Activated T-helper 1 cell treated with anti-CD3 and anti-CD28 coated beads, Interleukin-12 subunit alpha, Interleukin-12 subunit beta, Interleukin-2, Interleukin-4 antibody, amounts not matched to agents 30 ng/mL and 10 ng/mL and 1 ng/mL, durations not matched to agents 14 hours and 24 hours and 36 hours (primary cell): ENCODE measurements at regions not wholly inside any gene's neighbourhood (a gene's known extent, or its start where the extent isn't known, plus 50 kb on each side); places are given as distances from the start of the nearest gene placed in this dataset.

Experiments used
- DNase-seq: peaks from one replicate; pipeline ENCODE4 v3.0.0; 2021; ENCODE audit warnings: low spot score
- H3K27ac Mint-ChIP-seq: one replicate; pipeline ENCODE4 v1.8.0; 2021; ENCODE audit warnings: mild to moderate bottlenecking, mixed read lengths
- H3K27me3 Mint-ChIP-seq: one replicate; pipeline ENCODE4 v1.8.0; 2022; ENCODE audit warnings: mild to moderate bottlenecking, moderate library complexity, mixed read lengths; ENCODE audit not compliant: insufficient read depth
- H3K36me3 Mint-ChIP-seq: one replicate; pipeline ENCODE4 v1.8.0; 2021; ENCODE audit warnings: low read depth, mixed read lengths
- H3K4me1 Mint-ChIP-seq: one replicate; pipeline ENCODE4 v1.8.0; 2021; ENCODE audit warnings: low read depth, mixed read lengths
- H3K4me3 Mint-ChIP-seq: one replicate; pipeline ENCODE4 v1.8.0; 2021; ENCODE audit warnings: mild to moderate bottlenecking, moderate library complexity, mixed read lengths
- H3K9me3 Mint-ChIP-seq: one replicate; pipeline ENCODE4 v1.8.0; 2021; ENCODE audit warnings: mixed read lengths
- intact Hi-C: fragments of 100-400 bp; cut with micrococcal nuclease; formaldehyde crosslinking; loops from one replicate; pipeline ENCODE4 v1.15.1; 2024

DNA sequence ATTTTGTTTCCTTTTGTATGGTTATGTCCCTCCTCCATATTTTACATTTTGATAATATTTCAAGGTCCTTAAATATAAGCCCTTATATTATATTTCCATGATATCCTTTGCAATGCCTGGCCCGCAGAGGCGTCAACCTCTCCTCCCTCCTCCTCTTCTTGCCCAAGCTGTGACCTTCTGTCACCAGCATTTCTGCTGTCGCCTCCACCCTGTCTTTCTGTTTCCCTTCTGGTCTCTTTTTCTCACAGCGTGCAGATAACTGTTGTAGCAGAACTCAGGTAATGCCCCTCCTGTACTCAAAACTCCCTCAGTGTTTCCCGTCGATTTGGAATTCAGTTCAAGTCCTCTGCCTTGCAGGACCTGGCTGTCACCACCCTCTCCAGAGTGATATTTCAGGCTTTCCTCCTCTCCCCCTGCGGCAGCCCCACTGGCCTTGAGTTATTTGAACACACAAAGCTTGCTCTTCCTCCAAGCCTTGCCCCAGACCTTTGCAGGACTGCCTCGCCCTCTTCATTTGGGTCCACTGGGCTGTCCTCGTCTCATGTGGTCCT is 709.3 kb downstream of the DCDC2C start:
- intact Hi-C loops = no loop called here
- no peak for DNase-seq
- Mint-ChIP-seq H3K4me1 (no peaks in the 10 kb centered on the region), H3K27me3 (no peaks in the 10 kb centered on the region), H3K36me3 (no peaks in the 10 kb centered on the region), H3K4me3 (no peak overlapping the region), H3K9me3 (peaks cover 27% of the 10 kb centered on the region), H3K27ac (no peak overlapping the region)

GRCh38 chr2:4415171-4415570 is 711.8 kb downstream of the DCDC2C start:
- Mint-ChIP-seq H3K4me1 (no peaks in the 10 kb centered on the region), H3K27ac (no peak overlapping the region), H3K27me3 (no peaks in the 10 kb centered on the region), H3K36me3 (no peaks in the 10 kb centered on the region), H3K9me3 (peaks cover 33% of the 10 kb centered on the region), H3K4me3 (no peak overlapping the region)
- no peak for DNase-seq
- intact Hi-C loops = no loop called here

- H3K27ac Mint-ChIP-seq = no peak overlapping the region
- intact Hi-C loops = no loop called here
- DNase-seq = no peak
- H3K4me3 Mint-ChIP-seq = no peak overlapping the region
- H3K36me3 Mint-ChIP-seq = no peaks in the 10 kb centered on the region
- H3K9me3 Mint-ChIP-seq = peaks cover 33% of the 10 kb centered on the region
- H3K27me3 Mint-ChIP-seq = no peaks in the 10 kb centered on the region
- H3K4me1 Mint-ChIP-seq = no peaks in the 10 kb centered on the region
Measured at GRCh38 chr2:4415810-4416413, 712.5 kb downstream of the DCDC2C start.

GRCh38 chr2:4416431-4416830 is 713.1 kb downstream of the DCDC2C start:
- Mint-ChIP-seq H3K9me3 (peaks cover 33% of the 10 kb centered on the region), H3K36me3 (no peaks in the 10 kb centered on the region), H3K27ac (no peak overlapping the region), H3K4me1 (no peaks in the 10 kb centered on the region), H3K27me3 (no peaks in the 10 kb centered on the region), H3K4me3 (no peak overlapping the region)
- intact Hi-C loops = no loop called here
- no peak for DNase-seq

DNA sequence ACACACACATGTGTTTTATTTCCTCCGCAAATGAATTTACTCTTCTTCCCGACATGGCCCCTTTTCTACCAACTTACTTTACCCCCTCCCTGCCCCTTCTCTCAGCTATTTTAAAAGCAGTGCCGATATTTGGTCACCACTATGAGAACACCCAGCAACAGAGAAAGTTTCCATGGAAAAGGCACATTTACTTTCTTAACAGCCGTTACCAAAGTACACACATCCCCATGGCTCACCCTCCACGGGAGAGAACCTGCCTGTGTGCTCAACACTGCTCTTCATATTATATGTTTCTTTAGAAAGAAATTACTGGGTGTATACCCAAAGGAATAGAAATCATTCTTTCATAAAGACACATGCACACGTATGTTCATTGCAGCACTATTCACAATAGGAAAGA is 714.4 kb downstream of the DCDC2C start:
- H3K36me3 Mint-ChIP-seq = no peaks in the 10 kb centered on the region
- peaks cover 35% of the 10 kb centered on the region for H3K9me3 Mint-ChIP-seq
- DNase-seq = no peak
- H3K27ac Mint-ChIP-seq = no peak overlapping the region
- no peaks in the 10 kb centered on the region for H3K4me1 Mint-ChIP-seq
- H3K4me3 Mint-ChIP-seq = no peak overlapping the region
- no peaks in the 10 kb centered on the region for H3K27me3 Mint-ChIP-seq
- intact Hi-C loops = no loop called here

DNA sequence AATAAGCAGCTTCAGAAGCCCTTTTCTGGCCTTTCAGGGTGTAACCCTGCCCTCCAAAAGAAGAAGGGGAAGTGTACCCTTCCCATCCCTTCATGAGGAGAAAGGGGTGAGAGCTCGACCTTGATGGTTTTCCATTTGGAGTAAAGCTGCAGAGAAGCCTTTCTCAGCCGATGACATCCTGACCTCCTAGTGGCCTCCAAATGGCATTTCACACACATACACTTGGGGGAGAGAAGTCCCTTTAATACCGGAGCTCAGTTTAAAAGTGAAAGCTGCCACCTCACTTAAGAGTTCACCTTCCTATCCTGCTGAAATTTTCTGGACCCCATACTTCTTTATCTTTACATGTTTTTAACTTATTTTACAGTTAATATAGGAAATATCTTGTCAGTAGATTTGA is 716.7 kb downstream of the DCDC2C start:
- Mint-ChIP-seq H3K4me3 (no peak overlapping the region), H3K36me3 (no peaks in the 10 kb centered on the region), H3K4me1 (no peaks in the 10 kb centered on the region), H3K27me3 (no peaks in the 10 kb centered on the region), H3K27ac (no peak overlapping the region), H3K9me3 (peaks cover 36% of the 10 kb centered on the region)
- intact Hi-C loops = no loop called here
- no peak for DNase-seq

DNA sequence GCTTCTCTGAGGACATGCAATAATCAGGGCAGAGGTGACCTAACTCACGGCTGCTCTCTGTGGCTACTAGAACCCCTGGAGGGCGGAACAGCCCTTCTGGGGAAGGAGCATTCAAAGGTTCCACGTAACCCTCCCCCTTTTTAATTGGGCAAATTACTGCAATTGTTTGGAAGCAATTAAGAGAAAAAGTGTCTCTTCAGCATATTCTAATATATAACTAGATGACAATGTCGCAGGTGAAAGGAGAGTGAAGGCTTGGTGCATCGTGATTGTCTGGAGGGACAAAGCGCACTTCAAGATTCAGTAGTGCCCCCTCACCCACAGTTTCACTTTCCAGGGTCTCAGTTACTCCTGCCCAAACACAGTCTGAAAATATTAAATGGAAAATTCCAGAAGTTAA is 720.8 kb downstream of the DCDC2C start:
- intact Hi-C loops = no loop called here
- Mint-ChIP-seq H3K36me3 (no peaks in the 10 kb centered on the region), H3K9me3 (peaks cover 26% of the 10 kb centered on the region), H3K27me3 (no peaks in the 10 kb centered on the region), H3K4me1 (no peaks in the 10 kb centered on the region), H3K27ac (no peak overlapping the region), H3K4me3 (no peak overlapping the region)
- DNase-seq = no peak

GRCh38 chr2:4427083-4427482 is 723.7 kb downstream of the DCDC2C start:
- Mint-ChIP-seq H3K4me1 (no peaks in the 10 kb centered on the region), H3K27me3 (no peaks in the 10 kb centered on the region), H3K27ac (no peak overlapping the region), H3K36me3 (no peaks in the 10 kb centered on the region), H3K9me3 (peaks cover 22% of the 10 kb centered on the region), H3K4me3 (no peak overlapping the region)
- DNase-seq = no peak
- intact Hi-C loops = no loop called here

GRCh38 chr2:4445821-4446220 is 742.4 kb downstream of the DCDC2C start:
- no peaks in the 10 kb centered on the region for H3K36me3 Mint-ChIP-seq
- no peak overlapping the region for H3K27ac Mint-ChIP-seq
- intact Hi-C loops = no loop called here

GRCh38 chr2:4454907-4455306 is 751.5 kb downstream of the DCDC2C start:
- H3K36me3 Mint-ChIP-seq = no peaks in the 10 kb centered on the region
- intact Hi-C loops = no loop called here

More at GRCh38 chr2:4445821-4446220, 742.4 kb downstream of the DCDC2C start:
- Mint-ChIP-seq H3K27me3 (no peaks in the 10 kb centered on the region), H3K4me1 (no peaks in the 10 kb centered on the region), H3K9me3 (peaks cover 2% of the 10 kb centered on the region), H3K4me3 (no peak overlapping the region)
- DNase-seq = no peak

GRCh38 chr2:4455486-4456155 is 752.2 kb downstream of the DCDC2C start:
- peaks cover 13% of the 10 kb centered on the region for H3K9me3 Mint-ChIP-seq
- intact Hi-C loops = no loop called here
- no peak overlapping the region for H3K4me3 Mint-ChIP-seq
- DNase-seq = no peak
- H3K36me3 Mint-ChIP-seq = no peaks in the 10 kb centered on the region
- no peak overlapping the region for H3K27ac Mint-ChIP-seq
- no peaks in the 10 kb centered on the region for H3K4me1 Mint-ChIP-seq
- no peaks in the 10 kb centered on the region for H3K27me3 Mint-ChIP-seq

More at GRCh38 chr2:4454907-4455306, 751.5 kb downstream of the DCDC2C start:
- Mint-ChIP-seq H3K4me1 (no peaks in the 10 kb centered on the region), H3K4me3 (no peak overlapping the region), H3K27ac (no peak overlapping the region), H3K9me3 (peaks cover 13% of the 10 kb centered on the region), H3K27me3 (no peaks in the 10 kb centered on the region)
- DNase-seq = no peak

- Mint-ChIP-seq H3K4me3 (no peak overlapping the region), H3K4me1 (no peaks in the 10 kb centered on the region), H3K27ac (no peak overlapping the region), H3K9me3 (peaks cover 10% of the 10 kb centered on the region), H3K27me3 (no peaks in the 10 kb centered on the region), H3K36me3 (no peaks in the 10 kb centered on the region)
- DNase-seq = no peak
- intact Hi-C loops = no loop called here
Measured at GRCh38 chr2:4464634-4465266, 761.4 kb downstream of the DCDC2C start.

DNA sequence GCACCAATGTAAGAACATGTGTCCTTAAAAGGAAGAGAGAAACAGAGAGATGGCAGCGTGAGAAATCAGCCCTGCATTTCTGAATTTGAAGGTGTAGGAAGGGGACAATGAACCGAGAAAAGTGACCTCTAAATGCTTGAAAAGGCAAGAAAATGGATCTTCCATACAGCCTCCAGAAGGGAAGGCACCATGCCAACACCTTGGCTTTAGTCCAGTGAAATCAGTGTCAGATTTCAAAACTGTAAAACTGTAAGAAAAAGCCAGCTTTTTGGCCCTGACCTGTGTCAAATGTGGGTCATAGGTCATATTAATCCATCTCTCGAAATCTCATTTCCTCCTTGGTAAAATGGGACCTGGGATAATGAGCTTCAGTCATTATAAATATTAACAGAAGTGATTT is 762.3 kb downstream of the DCDC2C start:
- Mint-ChIP-seq H3K4me1 (no peaks in the 10 kb centered on the region), H3K4me3 (no peak overlapping the region), H3K27ac (no peak overlapping the region), H3K27me3 (no peaks in the 10 kb centered on the region), H3K36me3 (no peaks in the 10 kb centered on the region), H3K9me3 (peaks cover 10% of the 10 kb centered on the region)
- intact Hi-C loops = no loop called here
- no peak for DNase-seq
